ENCODE measurements at regions not wholly inside any gene's neighbourhood (a gene's known extent, or its start where the extent isn't known, plus 50 kb on each side); places are given as distances from the start of the nearest gene placed in this dataset.

DNA sequence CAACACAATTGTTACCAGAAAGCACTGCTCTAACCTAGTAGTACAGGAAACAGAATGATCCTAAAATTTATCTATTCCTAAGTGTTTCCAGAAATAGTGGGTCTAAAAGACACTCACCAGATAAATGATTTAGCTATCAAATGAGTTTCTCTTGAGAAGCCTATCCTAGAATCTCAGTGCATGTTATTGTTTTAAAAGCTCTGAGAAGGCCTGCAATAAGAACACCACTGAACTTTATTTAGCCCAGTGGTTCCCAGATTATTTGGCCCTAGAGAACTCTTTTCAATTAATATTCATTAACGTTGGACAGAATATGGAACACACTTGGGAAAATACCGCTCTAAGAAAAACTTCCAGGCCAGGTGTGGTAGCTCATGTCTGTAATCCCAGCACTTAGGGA, 220.1 kb upstream of the GHITM start:
- no peaks in the 10 kb centered on the region for H3K79me2 ChIP-seq (ENCODE audit: insufficient read depth, low read length)
- H3K27ac ChIP-seq (ENCODE audit: low read depth, low read length, poor library complexity, severe bottlenecking), result no peak overlapping the region
- TF ChIP-seq, protein P1, sequence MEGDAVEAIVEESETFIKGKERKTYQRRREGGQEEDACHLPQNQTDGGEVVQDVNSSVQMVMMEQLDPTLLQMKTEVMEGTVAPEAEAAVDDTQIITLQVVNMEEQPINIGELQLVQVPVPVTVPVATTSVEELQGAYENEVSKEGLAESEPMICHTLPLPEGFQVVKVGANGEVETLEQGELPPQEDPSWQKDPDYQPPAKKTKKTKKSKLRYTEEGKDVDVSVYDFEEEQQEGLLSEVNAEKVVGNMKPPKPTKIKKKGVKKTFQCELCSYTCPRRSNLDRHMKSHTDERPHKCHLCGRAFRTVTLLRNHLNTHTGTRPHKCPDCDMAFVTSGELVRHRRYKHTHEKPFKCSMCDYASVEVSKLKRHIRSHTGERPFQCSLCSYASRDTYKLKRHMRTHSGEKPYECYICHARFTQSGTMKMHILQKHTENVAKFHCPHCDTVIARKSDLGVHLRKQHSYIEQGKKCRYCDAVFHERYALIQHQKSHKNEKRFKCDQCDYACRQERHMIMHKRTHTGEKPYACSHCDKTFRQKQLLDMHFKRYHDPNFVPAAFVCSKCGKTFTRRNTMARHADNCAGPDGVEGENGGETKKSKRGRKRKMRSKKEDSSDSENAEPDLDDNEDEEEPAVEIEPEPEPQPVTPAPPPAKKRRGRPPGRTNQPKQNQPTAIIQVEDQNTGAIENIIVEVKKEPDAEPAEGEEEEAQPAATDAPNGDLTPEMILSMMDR (IDR thresholded peaks at IDR 0.05; ENCODE audit: low read length), result no peak
- TF ChIP-seq EZH2 (IDR thresholded peaks at IDR 0.05; ENCODE audit: borderline replicate concordance, low read length), result no peak
- no peaks in the 10 kb centered on the region for H3K9me2 ChIP-seq (ENCODE audit: low read depth, low read length)
- H3K4me3 ChIP-seq (ENCODE audit: low read depth, low read length, poor library complexity, severe bottlenecking), result no peak overlapping the region
- H3K4me2 ChIP-seq (ENCODE audit: low read length), result no peak overlapping the region
- H3K27me3 ChIP-seq (ENCODE audit: insufficient read depth, low read length), result no peaks in the 10 kb centered on the region
- no peaks in the 10 kb centered on the region for H3F3A ChIP-seq (ENCODE audit: insufficient read depth, low read length)
- no peak overlapping the region for H2AFZ ChIP-seq (ENCODE audit: low read length)
- no peaks in the 10 kb centered on the region for H3K9me3 ChIP-seq (ENCODE audit: low read length)
- no peaks in the 10 kb centered on the region for H3K4me1 ChIP-seq (ENCODE audit: insufficient read depth, low read length, severe bottlenecking)
- no peak overlapping the region for H3K9ac ChIP-seq (ENCODE audit: low read length)
- H3K36me3 ChIP-seq (ENCODE audit: insufficient read depth, low read length), result no peaks in the 10 kb centered on the region
- no peaks in the 10 kb centered on the region for H4K20me1 ChIP-seq (ENCODE audit: insufficient read depth, low read length)

DNA sequence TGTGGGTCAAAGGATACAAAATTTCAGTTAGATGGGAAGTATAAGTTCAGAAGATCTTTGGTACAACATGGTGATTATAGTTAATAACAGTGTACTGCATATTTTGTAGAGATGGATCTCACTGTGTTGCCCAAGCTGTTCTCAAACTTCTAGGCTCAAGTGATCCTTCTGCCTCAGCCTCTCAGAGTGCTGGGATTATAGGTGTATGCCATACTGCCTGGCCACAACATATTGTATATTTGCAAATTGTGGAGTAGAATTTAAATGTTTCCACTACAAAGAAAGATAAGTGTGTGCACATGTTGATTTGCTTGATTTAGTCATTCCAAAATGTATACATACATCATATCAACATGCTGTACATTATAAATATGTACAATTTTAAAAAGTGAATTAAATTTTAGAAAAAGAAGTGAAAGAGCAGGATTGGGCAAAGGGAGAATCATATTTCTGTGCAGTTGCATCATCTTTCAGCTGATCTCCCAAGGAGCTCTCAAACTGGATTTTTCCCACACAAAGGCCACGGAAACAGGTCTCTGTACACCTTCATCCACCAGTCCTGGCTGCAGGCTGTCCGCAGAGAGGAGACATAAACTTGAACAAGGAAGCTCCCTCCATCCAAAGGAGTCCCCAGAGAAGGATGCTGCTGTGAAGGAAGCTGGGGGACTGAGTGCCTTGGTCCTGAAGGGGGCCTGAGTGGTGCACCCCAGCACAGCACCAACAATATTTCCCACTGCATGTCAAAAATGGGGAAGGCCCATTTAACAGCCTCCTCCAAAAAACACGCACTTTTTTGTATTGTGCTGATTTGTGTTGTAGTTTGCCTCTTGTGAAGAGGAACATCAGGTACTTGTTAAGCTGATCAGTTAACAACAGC, 217.1 kb upstream of the GHITM start:
- Histone ChIP-seq H3K9me2 (ENCODE audit: low read depth, low read length) (no peaks in the 10 kb centered on the region), H3K36me3 (ENCODE audit: insufficient read depth, low read length) (no peaks in the 10 kb centered on the region), H3F3A (ENCODE audit: insufficient read depth, low read length) (no peaks in the 10 kb centered on the region), H3K9ac (ENCODE audit: low read length) (no peak overlapping the region), H2AFZ (ENCODE audit: low read length) (no peak overlapping the region), H3K79me2 (ENCODE audit: insufficient read depth, low read length) (no peaks in the 10 kb centered on the region), H3K4me3 (ENCODE audit: low read depth, low read length, poor library complexity, severe bottlenecking) (no peak overlapping the region), H4K20me1 (ENCODE audit: insufficient read depth, low read length) (no peaks in the 10 kb centered on the region), H3K9me3 (ENCODE audit: low read length) (no peaks in the 10 kb centered on the region), H3K4me2 (ENCODE audit: low read length) (no peak overlapping the region), H3K27ac (ENCODE audit: low read depth, low read length, poor library complexity, severe bottlenecking) (no peak overlapping the region), H3K27me3 (ENCODE audit: insufficient read depth, low read length) (no peaks in the 10 kb centered on the region), H3K4me1 (ENCODE audit: insufficient read depth, low read length, severe bottlenecking) (no peaks in the 10 kb centered on the region)
- TF ChIP-seq, protein P1 (IDR thresholded peaks at IDR 0.05; ENCODE audit: low read length), result no peak
- no peak for TF ChIP-seq EZH2 (IDR thresholded peaks at IDR 0.05; ENCODE audit: borderline replicate concordance, low read length)

DNA sequence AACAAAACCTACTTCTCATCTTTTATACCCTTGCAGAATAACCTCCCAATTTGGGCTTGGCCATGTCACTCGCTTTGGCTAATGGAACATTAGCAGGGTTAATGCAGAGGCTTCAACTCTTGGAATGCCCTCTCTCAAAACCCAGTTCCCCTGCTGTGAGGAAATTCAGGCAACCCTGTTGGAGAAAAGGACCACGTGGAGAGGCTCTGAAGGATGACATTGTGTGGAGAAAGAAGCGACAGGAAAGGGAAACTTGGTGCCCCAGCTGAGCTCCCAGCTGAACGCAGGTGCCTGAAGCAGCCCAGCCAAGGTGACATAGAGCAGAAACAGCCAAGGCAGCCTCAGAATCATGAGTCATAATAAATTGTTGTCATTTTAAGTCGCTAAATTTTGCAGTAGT, 214.2 kb upstream of the GHITM start:
- no peaks in the 10 kb centered on the region for H3K9me2 ChIP-seq (ENCODE audit: low read depth, low read length)
- no peak overlapping the region for H3K9ac ChIP-seq (ENCODE audit: low read length)
- H3K9me3 ChIP-seq (ENCODE audit: low read length), result no peaks in the 10 kb centered on the region
- no peak overlapping the region for H3K27ac ChIP-seq (ENCODE audit: low read depth, low read length, poor library complexity, severe bottlenecking)
- no peaks in the 10 kb centered on the region for H3F3A ChIP-seq (ENCODE audit: insufficient read depth, low read length)
- H4K20me1 ChIP-seq (ENCODE audit: insufficient read depth, low read length), result no peaks in the 10 kb centered on the region
- no peak overlapping the region for H3K4me2 ChIP-seq (ENCODE audit: low read length)
- H3K4me3 ChIP-seq (ENCODE audit: low read depth, low read length, poor library complexity, severe bottlenecking), result no peak overlapping the region
- TF ChIP-seq EZH2 (IDR thresholded peaks at IDR 0.05; ENCODE audit: borderline replicate concordance, low read length), result no peak
- TF ChIP-seq, protein P1 (IDR thresholded peaks at IDR 0.05; ENCODE audit: low read length), result no peak
- no peaks in the 10 kb centered on the region for H3K36me3 ChIP-seq (ENCODE audit: insufficient read depth, low read length)
- no peaks in the 10 kb centered on the region for H3K79me2 ChIP-seq (ENCODE audit: insufficient read depth, low read length)
- H3K4me1 ChIP-seq (ENCODE audit: insufficient read depth, low read length, severe bottlenecking), result no peaks in the 10 kb centered on the region
- no peaks in the 10 kb centered on the region for H3K27me3 ChIP-seq (ENCODE audit: insufficient read depth, low read length)
- no peak overlapping the region for H2AFZ ChIP-seq (ENCODE audit: low read length)

Data from OCI-LY1 (cell line).